H9 (cell line): ENCODE measurements at regions not wholly inside any gene's neighbourhood (a gene's known extent, or its start where the extent isn't known, plus 50 kb on each side); places are given as distances from the start of the nearest gene placed in this dataset.

Source experiments
- DNase-seq: peaks from one replicate; pipeline ENCODE4 v3.0.0-alpha.2; 2017
- H2AFZ ChIP-seq: one replicate; pipeline ENCODE4 v1.6.1; 2013; ENCODE audit warnings: mild to moderate bottlenecking, low read length, control low read depth, moderate library complexity
- H2AK5ac ChIP-seq: 2 replicates; pipeline ENCODE4 v1.6.1; 2013; ENCODE audit warnings: low read length, control low read depth, mixed read lengths; ENCODE audit not compliant: insufficient read length
- H2BK120ac ChIP-seq: one replicate; pipeline ENCODE4 v1.6.1; 2013; ENCODE audit warnings: low read depth, mild to moderate bottlenecking, low read length, control low read depth, inconsistent platforms; ENCODE audit not compliant: poor library complexity, severe bottlenecking
- H2BK12ac ChIP-seq: 2 replicates; pipeline ENCODE4 v1.6.1; 2013; ENCODE audit warnings: low read length, control low read depth, mixed read lengths, low read depth; ENCODE audit not compliant: insufficient read length
- H2BK15ac ChIP-seq: 2 replicates; pipeline ENCODE4 v1.6.1; 2013; ENCODE audit warnings: low read depth, low read length, control low read depth
- H2BK20ac ChIP-seq: one replicate; pipeline ENCODE4 v1.6.1; 2013; ENCODE audit warnings: low read depth, mild to moderate bottlenecking, low read length, control low read depth, inconsistent platforms; ENCODE audit not compliant: poor library complexity, severe bottlenecking
- H2BK5ac ChIP-seq: 2 replicates; pipeline ENCODE4 v1.6.1; 2013; ENCODE audit warnings: low read length, control low read depth, mixed read lengths; ENCODE audit not compliant: insufficient read length
- H3K14ac ChIP-seq: 2 replicates; pipeline ENCODE4 v1.6.1; 2013; ENCODE audit warnings: low read length, control low read depth; ENCODE audit not compliant: insufficient read depth
- H3K18ac ChIP-seq: 2 replicates; pipeline ENCODE4 v1.6.1; 2013; ENCODE audit warnings: low read depth, mild to moderate bottlenecking, mixed read lengths, low read length, control low read depth; ENCODE audit not compliant: insufficient read length
- H3K23ac ChIP-seq: 2 replicates; pipeline ENCODE4 v1.6.1; 2013; ENCODE audit warnings: low read length, control low read depth, mixed read lengths, low read depth; ENCODE audit not compliant: insufficient read length
- H3K23me2 ChIP-seq: 2 replicates; pipeline ENCODE4 v1.6.1; 2013; ENCODE audit warnings: low read depth, mild to moderate bottlenecking, mixed read lengths, low read length, control low read depth; ENCODE audit not compliant: insufficient read length, poor library complexity, severe bottlenecking
- H3K27ac ChIP-seq: 2 replicates; pipeline ENCODE4 v1.5.1; 2013; ENCODE audit warnings: low read length, control low read depth, mixed read lengths, low read depth; ENCODE audit not compliant: insufficient read length
- H3K27me3 ChIP-seq: 2 replicates; pipeline ENCODE4 v1.6.1; 2013; ENCODE audit warnings: low read length, control low read depth, inconsistent platforms; ENCODE audit not compliant: insufficient read depth
- H3K4ac ChIP-seq: 2 replicates; pipeline ENCODE4 v1.6.1; 2013; ENCODE audit warnings: low read depth, mild to moderate bottlenecking, control low read depth, inconsistent platforms, low read length, moderate library complexity
- H3K4me1 ChIP-seq: 2 replicates; pipeline ENCODE4 v1.6.1; 2013; ENCODE audit warnings: low read length, control low read depth, inconsistent platforms; ENCODE audit not compliant: insufficient read depth
- H3K4me2 ChIP-seq: 2 replicates; pipeline ENCODE4 v1.6.1; 2013; ENCODE audit warnings: low read length, control low read depth, mixed read lengths; ENCODE audit not compliant: insufficient read length, insufficient read depth
- H3K56ac ChIP-seq: 2 replicates; pipeline ENCODE4 v1.6.1; 2013; ENCODE audit warnings: low read depth, mild to moderate bottlenecking, mixed read lengths, low read length, control low read depth; ENCODE audit not compliant: insufficient read length
- H3K79me1 ChIP-seq: 2 replicates; pipeline ENCODE4 v1.6.1; 2013; ENCODE audit warnings: low read depth, mild to moderate bottlenecking, moderate library complexity, low read length, control low read depth, inconsistent platforms; ENCODE audit not compliant: insufficient read depth, poor library complexity, severe bottlenecking
- H3K79me2 ChIP-seq: 2 replicates; pipeline ENCODE4 v1.6.1; 2013; ENCODE audit warnings: low read length, control low read depth, inconsistent platforms; ENCODE audit not compliant: insufficient read depth
- H3K9ac ChIP-seq: 2 replicates; pipeline ENCODE4 v1.6.1; 2013; ENCODE audit warnings: low read length, control low read depth, mixed read lengths; ENCODE audit not compliant: insufficient read length; ENCODE audit errors: extremely low read depth
- H3K9me3 ChIP-seq: one replicate; pipeline ENCODE4 v1.6.1; 2013; ENCODE audit warnings: low read depth, low read length, inconsistent platforms; ENCODE audit not compliant: control insufficient read depth
- H3T11ph ChIP-seq: one replicate; pipeline ENCODE4 v1.6.1; 2013; ENCODE audit warnings: mild to moderate bottlenecking, low read length, control low read depth, inconsistent platforms
- H4K20me1 ChIP-seq: one replicate; pipeline ENCODE4 v1.6.1; 2013; ENCODE audit not compliant: control insufficient read depth, insufficient read length, insufficient read depth
- H4K5ac ChIP-seq: 2 replicates; pipeline ENCODE4 v1.6.1; 2013; ENCODE audit warnings: low read depth, mild to moderate bottlenecking, mixed read lengths, low read length, control low read depth; ENCODE audit not compliant: insufficient read length
- H4K8ac ChIP-seq: replicated peaks from 2 replicates; pipeline ENCODE4 v1.6.1; 2013; ENCODE audit warnings: low read length, control low read depth, mixed read lengths, low read depth; ENCODE audit not compliant: insufficient read length
- H4K91ac ChIP-seq: 2 replicates; pipeline ENCODE4 v1.6.1; 2013; ENCODE audit warnings: low read depth, mild to moderate bottlenecking, moderate library complexity, mixed read lengths, low read length, control low read depth; ENCODE audit not compliant: insufficient read length
- H3K27ac Mint-ChIP-seq, 3 experiments: 2 replicates in 2 of 3; 3 replicates in 1 of 3; pipeline ENCODE4 v1.8.0; 2020 to 2021; ENCODE audit warnings: mixed read lengths in 3 of 3, mild to moderate bottlenecking in 1 of 3, moderate library complexity in 1 of 3
- H3K27me3 Mint-ChIP-seq: 2 replicates; pipeline ENCODE4 v1.8.0; 2021; ENCODE audit warnings: low read depth, mild to moderate bottlenecking, moderate library complexity, mixed read lengths
- H3K36me3 Mint-ChIP-seq, 3 experiments: 2 replicates in 2 of 3; 3 replicates in 1 of 3; pipeline ENCODE4 v1.8.0; 2020 to 2021; ENCODE audit warnings: low read depth in 3 of 3, mixed read lengths in 3 of 3; ENCODE audit not compliant: insufficient read depth in 1 of 3
- H3K4me1 Mint-ChIP-seq, 2 experiments: 2 replicates each; pipeline ENCODE4 v1.8.0; 2020; ENCODE audit warnings: mixed read lengths in 2 of 2
- H3K4me3 Mint-ChIP-seq, 2 experiments: 2 replicates in 1 of 2; 3 replicates in 1 of 2; pipeline ENCODE4 v1.8.0; 2020 to 2021; ENCODE audit warnings: mild to moderate bottlenecking in 2 of 2, mixed read lengths in 2 of 2, moderate library complexity in 1 of 2
- H3K9me3 Mint-ChIP-seq, 2 experiments: 2 replicates in 1 of 2; 3 replicates in 1 of 2; pipeline ENCODE4 v1.8.0; 2020; ENCODE audit warnings: mild to moderate bottlenecking in 2 of 2, mixed read lengths in 2 of 2, moderate library complexity in 1 of 2
- WGBS: extraction: QIAGEN DNeasy Blood & Tissue Kit; methylation state at CpG from one replicate; pipeline ENCODE4 v1.1.7; 2013; ENCODE audit warnings: missing lambda C conversion rate, low lambda C conversion rate, mixed read lengths; ENCODE audit not compliant: insufficient read length; ENCODE audit errors: extremely low coverage; 5-methylcytosine and 5-hydroxymethylcytosine counted together
- TF ChIP-seq, protein P1 (sequence below): fragments of 200-600 bp; sonication (generic); conservative IDR thresholded peaks from 3 replicates; pipeline ENCODE4 v1.8.0; 2021; ENCODE audit warnings: antibody characterized with exemption, mild to moderate bottlenecking

DNA sequence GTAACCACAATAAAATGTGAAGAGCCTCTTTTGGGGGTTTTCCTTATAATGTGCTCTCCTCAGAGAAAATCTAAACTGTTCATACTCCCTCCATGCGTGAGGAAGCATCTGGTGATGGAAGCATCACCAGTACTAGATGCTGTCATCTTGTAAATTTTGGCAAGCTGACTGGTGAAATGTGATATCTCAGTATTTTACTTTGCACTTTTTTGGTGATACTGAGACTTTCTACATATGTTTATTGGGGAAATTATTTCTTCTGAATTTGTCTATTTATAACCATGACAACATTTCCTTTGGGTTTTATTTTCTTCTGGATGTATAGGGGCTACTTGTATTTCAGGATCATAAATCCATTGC is 95.9 kb upstream of the DLGAP1 start:
- Histone ChIP-seq H3K14ac (no peak overlapping the region), H2AK5ac (no peak overlapping the region), H3K23ac (no peak overlapping the region), H4K8ac (no peak overlapping the region), H3K9me3 (no peaks in the 10 kb centered on the region), H3K27me3 (no peaks in the 10 kb centered on the region), H2AFZ (no peak overlapping the region), H3K4me1 (no peaks in the 10 kb centered on the region), H3K79me1 (no peaks in the 10 kb centered on the region), H4K5ac (no peak overlapping the region), H3K9ac (no peak overlapping the region), H2BK20ac (no peak overlapping the region), H2BK120ac (no peak overlapping the region), H3K4ac (no peak overlapping the region), H4K20me1 (no peaks in the 10 kb centered on the region), H3K23me2 (no peaks in the 10 kb centered on the region), H3K4me2 (no peak overlapping the region), H3K27ac (no peak overlapping the region), H2BK5ac (no peak overlapping the region), H3K56ac (no peak overlapping the region), H3T11ph (no peak overlapping the region), H4K91ac (no peak overlapping the region), H2BK12ac (no peak overlapping the region), H2BK15ac (no peak overlapping the region), H3K79me2 (no peaks in the 10 kb centered on the region), H3K18ac (no peak overlapping the region)
- Mint-ChIP-seq H3K4me3 (no peak overlapping the region), H3K27ac (no peak overlapping the region), H3K9me3 (no peaks in the 10 kb centered on the region), H3K27me3 (no peaks in the 10 kb centered on the region), H3K36me3 (no peaks in the 10 kb centered on the region), H3K4me1 (no peaks in the 10 kb centered on the region)
- WGBS, result no CpG with 5 or more reads among the region's 1 CpG
- no peak for DNase-seq
- TF ChIP-seq, protein P1, sequence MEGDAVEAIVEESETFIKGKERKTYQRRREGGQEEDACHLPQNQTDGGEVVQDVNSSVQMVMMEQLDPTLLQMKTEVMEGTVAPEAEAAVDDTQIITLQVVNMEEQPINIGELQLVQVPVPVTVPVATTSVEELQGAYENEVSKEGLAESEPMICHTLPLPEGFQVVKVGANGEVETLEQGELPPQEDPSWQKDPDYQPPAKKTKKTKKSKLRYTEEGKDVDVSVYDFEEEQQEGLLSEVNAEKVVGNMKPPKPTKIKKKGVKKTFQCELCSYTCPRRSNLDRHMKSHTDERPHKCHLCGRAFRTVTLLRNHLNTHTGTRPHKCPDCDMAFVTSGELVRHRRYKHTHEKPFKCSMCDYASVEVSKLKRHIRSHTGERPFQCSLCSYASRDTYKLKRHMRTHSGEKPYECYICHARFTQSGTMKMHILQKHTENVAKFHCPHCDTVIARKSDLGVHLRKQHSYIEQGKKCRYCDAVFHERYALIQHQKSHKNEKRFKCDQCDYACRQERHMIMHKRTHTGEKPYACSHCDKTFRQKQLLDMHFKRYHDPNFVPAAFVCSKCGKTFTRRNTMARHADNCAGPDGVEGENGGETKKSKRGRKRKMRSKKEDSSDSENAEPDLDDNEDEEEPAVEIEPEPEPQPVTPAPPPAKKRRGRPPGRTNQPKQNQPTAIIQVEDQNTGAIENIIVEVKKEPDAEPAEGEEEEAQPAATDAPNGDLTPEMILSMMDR, result no peak
